Mesenchymal stem cell (in vitro differentiated cells and primary cell): ENCODE measurements at regions not wholly inside any gene's neighbourhood (a gene's known extent, or its start where the extent isn't known, plus 50 kb on each side); places are given as distances from the start of the nearest gene placed in this dataset.
"Not testable (repeated sequence)": the region's sequence is repeated elsewhere in the genome, so short reads cannot be mapped to it uniquely, and the experiment has no call there.

Experiments used
- DNase-seq: peaks from one replicate; pipeline ENCODE4 v3.0.0-alpha.2; 2013
- H2AFZ ChIP-seq: one replicate; pipeline ENCODE4 v1.6.1; 2013; ENCODE audit warnings: low read depth, mild to moderate bottlenecking, control low read depth, inconsistent platforms, low read length, moderate library complexity
- H2AK5ac ChIP-seq: 2 replicates; pipeline ENCODE4 v1.6.1; 2013; ENCODE audit warnings: low read length, moderate library complexity, mild to moderate bottlenecking, inconsistent platforms; ENCODE audit not compliant: severe bottlenecking
- H2BK120ac ChIP-seq: one replicate; pipeline ENCODE4 v1.6.1; 2013; ENCODE audit warnings: low read depth, mild to moderate bottlenecking, inconsistent platforms, low read length, moderate library complexity
- H2BK12ac ChIP-seq, 2 experiments: one replicate each; pipeline ENCODE4 v1.6.1; 2013; ENCODE audit warnings: inconsistent platforms in 2 of 2, low read length in 2 of 2, mild to moderate bottlenecking in 2 of 2, moderate library complexity in 2 of 2, control low read depth in 1 of 2
- H2BK15ac ChIP-seq: one replicate; pipeline ENCODE4 v1.6.1; 2013; ENCODE audit warnings: mild to moderate bottlenecking, low read depth, inconsistent platforms; ENCODE audit not compliant: poor library complexity, severe bottlenecking
- H2BK5ac ChIP-seq: 2 replicates; pipeline ENCODE4 v1.6.1; 2013; ENCODE audit warnings: low read depth, mild to moderate bottlenecking, low read length, control low read depth, inconsistent platforms; ENCODE audit not compliant: poor library complexity, severe bottlenecking
- H3K14ac ChIP-seq, 2 experiments: one replicate each; pipeline ENCODE4 v1.6.1; 2013; ENCODE audit warnings: inconsistent platforms in 2 of 2, low read length in 2 of 2, control low read depth in 1 of 2, mild to moderate bottlenecking in 1 of 2, moderate library complexity in 1 of 2
- H3K18ac ChIP-seq, 2 experiments: one replicate each; pipeline ENCODE4 v1.6.1; 2013; ENCODE audit warnings: inconsistent platforms in 2 of 2, low read length in 2 of 2, control low read depth in 1 of 2, low read depth in 1 of 2, mild to moderate bottlenecking in 1 of 2
- H3K23ac ChIP-seq, 2 experiments: one replicate each; pipeline ENCODE4 v1.6.1; 2013; ENCODE audit warnings: inconsistent platforms in 2 of 2, low read length in 2 of 2, mild to moderate bottlenecking in 2 of 2, moderate library complexity in 2 of 2, control low read depth in 1 of 2
- H3K27ac ChIP-seq: 2 replicates; pipeline ENCODE4 v1.5.1; 2013; ENCODE audit warnings: mild to moderate bottlenecking, moderate library complexity, low read length, control low read depth, inconsistent platforms; ENCODE audit not compliant: poor library complexity, severe bottlenecking
- H3K27me3 ChIP-seq, 2 experiments: 2 replicates each; pipeline versions ENCODE4 v1.6.1 to v1.7.0; 2013; ENCODE audit warnings: low read length in 2 of 2, mild to moderate bottlenecking in 2 of 2, moderate library complexity in 2 of 2, control low read depth in 1 of 2, inconsistent platforms in 1 of 2; ENCODE audit not compliant: control insufficient read depth in 1 of 2, insufficient read depth in 1 of 2
- H3K36me3 ChIP-seq, 2 experiments: 2 replicates each; pipeline versions ENCODE4 v1.6.1 to v1.7.0; 2013; ENCODE audit warnings: low read length in 2 of 2, control low read depth in 1 of 2, inconsistent platforms in 1 of 2, low read depth in 1 of 2, mild to moderate bottlenecking in 1 of 2; ENCODE audit not compliant: insufficient read depth in 2 of 2, control insufficient read depth in 1 of 2
- H3K4ac ChIP-seq, 2 experiments: one replicate each; pipeline ENCODE4 v1.6.1; 2013; ENCODE audit warnings: inconsistent platforms in 2 of 2, low read length in 2 of 2, mild to moderate bottlenecking in 2 of 2, moderate library complexity in 2 of 2, control low read depth in 1 of 2, low read depth in 1 of 2
- H3K4me1 ChIP-seq: 2 replicates; pipeline ENCODE4 v1.6.1; 2013; ENCODE audit warnings: low read depth, low read length, control low read depth; ENCODE audit not compliant: control insufficient read depth, insufficient read depth
- H3K4me2 ChIP-seq: 2 replicates; pipeline ENCODE4 v1.6.1; 2013; ENCODE audit warnings: low read length, mild to moderate bottlenecking, inconsistent platforms; ENCODE audit not compliant: poor library complexity, severe bottlenecking
- H3K4me3 ChIP-seq, 2 experiments: 2 replicates each; pipeline versions ENCODE4 v1.5.1 to v1.7.0; 2013; ENCODE audit warnings: low read length in 2 of 2, mild to moderate bottlenecking in 2 of 2, control low read depth in 1 of 2, low read depth in 1 of 2; ENCODE audit not compliant: insufficient read depth in 1 of 2
- H3K79me1 ChIP-seq: replicated peaks from 2 replicates; pipeline ENCODE4 v1.6.1; 2013; ENCODE audit warnings: mild to moderate bottlenecking, control low read depth, low read length, inconsistent platforms; ENCODE audit not compliant: poor library complexity, severe bottlenecking
- H3K9ac ChIP-seq: 2 replicates; pipeline ENCODE4 v1.7.0; 2013; ENCODE audit warnings: mild to moderate bottlenecking, low read length, moderate library complexity
- H3K9me3 ChIP-seq: 2 replicates; pipeline ENCODE4 v1.7.0; 2013; ENCODE audit warnings: mild to moderate bottlenecking, low read length; ENCODE audit not compliant: control insufficient read depth
- H4K8ac ChIP-seq: one replicate; pipeline ENCODE4 v1.6.1; 2013; ENCODE audit warnings: inconsistent platforms, mild to moderate bottlenecking, low read length, moderate library complexity
- H4K91ac ChIP-seq: one replicate; pipeline ENCODE4 v1.6.1; 2013; ENCODE audit warnings: mild to moderate bottlenecking, low read length, inconsistent platforms
- WGBS: methylation state at CpG from one replicate; pipeline ENCODE4 v1.1.7; 2013; ENCODE audit warnings: mixed read lengths; 5-methylcytosine and 5-hydroxymethylcytosine counted together

DNA sequence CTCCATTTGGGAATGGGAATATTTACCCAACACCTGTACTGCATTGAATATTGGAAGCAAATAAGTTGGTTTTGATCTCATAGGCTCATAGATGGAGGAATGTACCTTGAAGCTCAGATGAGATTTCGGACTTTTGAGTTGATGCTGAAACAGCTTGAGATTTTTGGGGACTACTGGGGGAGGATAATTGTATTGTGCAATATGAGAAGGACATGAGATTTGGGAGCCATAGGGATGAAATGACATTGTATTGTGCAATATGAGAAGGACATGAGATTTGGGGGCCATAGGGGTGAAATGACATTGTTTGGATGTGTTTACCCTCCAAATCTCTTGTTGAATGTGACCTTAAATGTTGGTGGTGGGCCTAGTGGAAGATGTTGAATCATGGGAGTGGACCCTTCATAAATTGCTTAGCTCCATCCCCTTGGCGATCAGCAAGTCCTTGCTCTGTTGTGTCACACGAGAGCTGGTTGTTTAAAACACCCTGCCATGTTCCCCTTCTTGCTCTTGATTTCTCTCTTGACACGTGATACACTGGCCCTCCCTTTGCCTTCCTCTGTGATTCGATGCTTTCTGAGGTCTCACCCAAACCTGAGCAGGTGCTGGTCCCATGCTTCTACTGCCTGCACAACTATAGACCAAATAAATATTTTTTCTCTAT is 4464.8 kb upstream of the OR11H1 start:
- not testable (repeated sequence) for H2AK5ac ChIP-seq, H3K27ac ChIP-seq, H3K36me3 ChIP-seq, H3K9ac ChIP-seq, H2BK5ac ChIP-seq, H2BK12ac ChIP-seq, H3K18ac ChIP-seq, H3K14ac ChIP-seq, H3K79me1 ChIP-seq, H2AFZ ChIP-seq, H2BK15ac ChIP-seq, DNase-seq, H3K4me3 ChIP-seq, H3K27me3 ChIP-seq, H4K8ac ChIP-seq, H3K23ac ChIP-seq, H3K4me1 ChIP-seq, H3K4ac ChIP-seq, H3K4me2 ChIP-seq, H2BK120ac ChIP-seq, H4K91ac ChIP-seq
- 35% methylated on average over 5 of the region's 5 CpGs for WGBS
- H3K9me3 ChIP-seq, result peaks cover 33% of the 10 kb centered on the region

GRCh38 chr22:11065210-11065609 is 4462.8 kb upstream of the OR11H1 start:
- H3K36me3 ChIP-seq, H4K91ac ChIP-seq, H3K14ac ChIP-seq, H2AK5ac ChIP-seq, H3K18ac ChIP-seq, H3K4ac ChIP-seq, H3K4me3 ChIP-seq, H2BK15ac ChIP-seq, H4K8ac ChIP-seq, H2BK5ac ChIP-seq, H2BK12ac ChIP-seq, DNase-seq, H2BK120ac ChIP-seq, H3K79me1 ChIP-seq, H2AFZ ChIP-seq, H3K4me2 ChIP-seq, H3K27me3 ChIP-seq, H3K4me1 ChIP-seq, H3K27ac ChIP-seq, H3K9ac ChIP-seq, H3K23ac ChIP-seq: not testable (repeated sequence)
- 76% methylated on average over 6 of the region's 6 CpGs for WGBS
- peaks cover 33% of the 10 kb centered on the region for H3K9me3 ChIP-seq

GRCh38 chr22:11065876-11066457 is 4462.0 kb upstream of the OR11H1 start:
- 76% methylated on average over 18 of the region's 18 CpGs for WGBS
- H3K9me3 ChIP-seq, result peaks cover 27% of the 10 kb centered on the region
- H2BK120ac ChIP-seq, H4K91ac ChIP-seq, H2BK12ac ChIP-seq, H3K4me2 ChIP-seq, H3K79me1 ChIP-seq, DNase-seq, H2AFZ ChIP-seq, H3K36me3 ChIP-seq, H4K8ac ChIP-seq, H3K18ac ChIP-seq, H3K14ac ChIP-seq, H3K4ac ChIP-seq, H3K27me3 ChIP-seq, H2BK15ac ChIP-seq, H3K23ac ChIP-seq, H2BK5ac ChIP-seq, H3K4me1 ChIP-seq, H3K27ac ChIP-seq, H3K9ac ChIP-seq, H2AK5ac ChIP-seq: not testable (repeated sequence)
- peak overlapping the region in 1 of 2 experiments; percentile 1 for H3K4me3 ChIP-seq

DNA sequence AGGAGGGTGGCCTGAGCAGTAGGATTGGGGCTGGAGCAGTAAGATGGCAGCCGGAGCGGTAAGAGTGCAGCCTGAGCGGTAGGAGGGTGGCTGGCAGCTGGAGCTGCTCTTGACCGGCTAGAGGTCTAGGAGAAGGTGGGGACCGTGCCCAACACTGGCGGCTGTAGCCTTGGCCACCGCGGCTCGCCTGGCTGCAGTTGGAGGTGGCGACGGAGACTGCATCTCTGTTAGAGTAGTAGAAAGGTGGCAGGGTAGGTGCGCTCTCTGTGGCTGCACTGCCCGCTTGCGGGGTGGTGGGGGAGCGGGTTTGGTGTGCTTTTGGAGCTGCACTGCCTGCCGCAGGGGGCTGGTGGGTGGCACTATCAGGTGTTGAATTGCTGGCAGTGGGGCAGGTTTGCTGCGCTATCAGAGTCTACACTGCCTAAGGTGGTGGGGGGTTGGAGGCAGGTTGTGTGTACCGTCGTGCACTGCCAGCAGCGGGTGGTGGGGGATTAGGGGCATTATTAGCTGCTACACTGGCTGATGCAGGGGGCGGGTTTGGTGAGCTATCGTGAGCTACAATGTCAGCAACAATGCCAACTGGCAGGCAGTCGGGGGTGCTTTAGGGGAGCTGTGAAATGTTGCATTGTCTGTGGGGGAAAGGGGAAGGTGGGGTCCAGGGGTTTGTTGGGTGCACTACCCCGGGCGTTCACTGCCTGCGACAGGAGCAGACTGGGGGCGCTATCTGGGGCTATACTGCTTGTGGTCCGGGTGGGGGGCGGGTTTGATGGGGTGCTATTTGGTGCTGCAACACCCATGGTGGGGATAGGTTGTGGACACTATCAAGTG is 4461.3 kb upstream of the OR11H1 start:
- H3K18ac ChIP-seq, result no peak overlapping the region
- H3K9me3 ChIP-seq, result peaks cover 26% of the 10 kb centered on the region
- no peak overlapping the region for H3K9ac ChIP-seq
- H4K8ac ChIP-seq, result no peak overlapping the region
- DNase-seq, result no peak
- H4K91ac ChIP-seq, result no peak overlapping the region
- H3K4ac ChIP-seq, result no peak overlapping the region
- H3K14ac ChIP-seq, result no peak overlapping the region
- WGBS, result 82% methylated on average over 29 of the region's 29 CpGs
- H3K4me1 ChIP-seq, result no peaks in the 10 kb centered on the region
- no peaks in the 10 kb centered on the region for H3K79me1 ChIP-seq
- no peak overlapping the region for H3K27ac ChIP-seq
- peak overlapping the region in 1 of 2 experiments; percentile 1 for H3K4me3 ChIP-seq
- peaks cover 0 to 5% of the 10 kb centered on the region in 2 experiments for H3K36me3 ChIP-seq
- no peak overlapping the region for H2AK5ac ChIP-seq
- H2BK120ac ChIP-seq, result no peak overlapping the region
- no peak overlapping the region for H2BK15ac ChIP-seq
- no peak overlapping the region for H3K4me2 ChIP-seq
- H2BK12ac ChIP-seq, result no peak overlapping the region
- peak overlapping the region; percentile 33 for H2BK5ac ChIP-seq
- H2AFZ ChIP-seq, result no peak overlapping the region
- H3K23ac ChIP-seq, result no peak overlapping the region
- H3K27me3 ChIP-seq, result no peaks in the 10 kb centered on the region
